Neural crest cell (in vitro differentiated cells): ENCODE measurements at regions not wholly inside any gene's neighbourhood (a gene's known extent, or its start where the extent isn't known, plus 50 kb on each side); places are given as distances from the start of the nearest gene placed in this dataset.

Experiments
- DNase-seq: peaks from one replicate; pipeline ENCODE4 v3.0.0; 2021; ENCODE audit warnings: low read depth, mixed read lengths, low spot score
- H3K27ac Mint-ChIP-seq: one replicate; pipeline ENCODE4 v1.8.0; 2021; ENCODE audit warnings: mild to moderate bottlenecking, mixed read lengths; ENCODE audit not compliant: unreplicated experiment
- H3K27me3 Mint-ChIP-seq: 2 replicates; pipeline ENCODE4 v1.8.0; 2021; ENCODE audit warnings: low read depth, mild to moderate bottlenecking, mixed read lengths
- H3K36me3 Mint-ChIP-seq: 2 replicates; pipeline ENCODE4 v1.8.0; 2021; ENCODE audit warnings: low read depth, mild to moderate bottlenecking, mixed read lengths
- H3K4me1 Mint-ChIP-seq: 2 replicates; pipeline ENCODE4 v1.8.0; 2021; ENCODE audit warnings: mixed read lengths
- H3K4me3 Mint-ChIP-seq: one replicate; pipeline ENCODE4 v1.8.0; 2021; ENCODE audit warnings: mild to moderate bottlenecking, mixed read lengths
- H3K9me3 Mint-ChIP-seq: 2 replicates; pipeline ENCODE4 v1.8.0; 2021; ENCODE audit warnings: mixed read lengths
- TF ChIP-seq, protein P1 (sequence below): fragments of 200-600 bp; sonication (generic); conservative IDR thresholded peaks from 2 replicates; pipeline ENCODE4 v1.5.0; 2021; ENCODE audit warnings: antibody characterized with exemption, mild to moderate bottlenecking

DNA sequence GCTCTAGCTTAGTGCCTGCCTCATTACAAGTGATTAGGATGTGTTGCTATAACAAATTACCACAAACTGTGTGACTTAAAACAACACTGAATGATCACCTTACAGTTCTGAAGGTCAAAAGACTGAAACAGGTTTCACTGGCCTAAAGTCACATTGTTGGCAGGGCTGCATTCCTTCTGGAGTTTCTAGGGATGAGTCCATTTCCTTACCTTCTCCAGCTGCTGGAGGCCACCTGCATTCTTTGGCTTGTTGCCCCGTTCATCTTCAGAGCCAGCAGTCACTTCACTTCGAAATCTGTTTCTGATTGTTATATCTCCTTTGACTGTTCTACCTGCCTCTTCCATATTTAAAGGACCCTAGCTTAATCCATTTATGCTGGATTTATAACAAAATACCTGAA is 69.4 kb upstream of the MTPN start:
- no peaks in the 10 kb centered on the region for H3K27me3 Mint-ChIP-seq
- no peak for DNase-seq
- no peak overlapping the region for H3K4me3 Mint-ChIP-seq
- peaks cover 3% of the 10 kb centered on the region for H3K9me3 Mint-ChIP-seq
- H3K4me1 Mint-ChIP-seq: no peaks in the 10 kb centered on the region
- no peak overlapping the region for H3K27ac Mint-ChIP-seq
- TF ChIP-seq, protein P1, sequence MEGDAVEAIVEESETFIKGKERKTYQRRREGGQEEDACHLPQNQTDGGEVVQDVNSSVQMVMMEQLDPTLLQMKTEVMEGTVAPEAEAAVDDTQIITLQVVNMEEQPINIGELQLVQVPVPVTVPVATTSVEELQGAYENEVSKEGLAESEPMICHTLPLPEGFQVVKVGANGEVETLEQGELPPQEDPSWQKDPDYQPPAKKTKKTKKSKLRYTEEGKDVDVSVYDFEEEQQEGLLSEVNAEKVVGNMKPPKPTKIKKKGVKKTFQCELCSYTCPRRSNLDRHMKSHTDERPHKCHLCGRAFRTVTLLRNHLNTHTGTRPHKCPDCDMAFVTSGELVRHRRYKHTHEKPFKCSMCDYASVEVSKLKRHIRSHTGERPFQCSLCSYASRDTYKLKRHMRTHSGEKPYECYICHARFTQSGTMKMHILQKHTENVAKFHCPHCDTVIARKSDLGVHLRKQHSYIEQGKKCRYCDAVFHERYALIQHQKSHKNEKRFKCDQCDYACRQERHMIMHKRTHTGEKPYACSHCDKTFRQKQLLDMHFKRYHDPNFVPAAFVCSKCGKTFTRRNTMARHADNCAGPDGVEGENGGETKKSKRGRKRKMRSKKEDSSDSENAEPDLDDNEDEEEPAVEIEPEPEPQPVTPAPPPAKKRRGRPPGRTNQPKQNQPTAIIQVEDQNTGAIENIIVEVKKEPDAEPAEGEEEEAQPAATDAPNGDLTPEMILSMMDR: no peak
- H3K36me3 Mint-ChIP-seq: peaks cover 3% of the 10 kb centered on the region

- Mint-ChIP-seq H3K4me3 (no peak overlapping the region), H3K36me3 (peaks cover 3% of the 10 kb centered on the region)
These were observed 68.8 kb upstream of the MTPN start for GRCh38 chr7:136045992-136046391.

DNA sequence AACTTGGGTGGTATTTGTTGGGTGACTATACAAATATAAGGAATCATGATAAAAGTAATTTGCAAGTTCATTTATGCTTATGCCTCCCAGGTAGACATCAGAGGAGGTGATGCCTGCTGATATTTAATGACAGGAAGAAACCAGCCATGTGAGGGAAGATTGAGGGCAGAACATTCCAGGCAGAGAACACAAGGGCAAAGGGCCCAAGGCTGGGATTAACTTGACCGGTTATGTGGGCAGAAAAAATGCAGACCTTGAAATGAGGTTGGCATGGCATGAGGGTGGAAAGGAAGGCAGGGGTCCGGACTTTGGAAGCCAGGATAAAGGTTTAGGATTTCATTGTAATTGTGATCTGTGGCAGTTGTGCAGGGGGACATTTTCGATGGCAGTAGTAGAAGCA is 68.0 kb upstream of the MTPN start:
- Mint-ChIP-seq H3K27me3 (no peaks in the 10 kb centered on the region), H3K4me3 (no peak overlapping the region), H3K27ac (no peak overlapping the region), H3K36me3 (peaks cover 3% of the 10 kb centered on the region), H3K9me3 (peaks cover 3% of the 10 kb centered on the region), H3K4me1 (no peaks in the 10 kb centered on the region)
- DNase-seq: no peak
- TF ChIP-seq, protein P1: no peak

More at GRCh38 chr7:136045992-136046391, 68.8 kb upstream of the MTPN start:
- no peak for DNase-seq
- TF ChIP-seq, protein P1: no peak
- Mint-ChIP-seq H3K4me1 (no peaks in the 10 kb centered on the region), H3K9me3 (peaks cover 3% of the 10 kb centered on the region), H3K27me3 (no peaks in the 10 kb centered on the region), H3K27ac (no peak overlapping the region)

DNA sequence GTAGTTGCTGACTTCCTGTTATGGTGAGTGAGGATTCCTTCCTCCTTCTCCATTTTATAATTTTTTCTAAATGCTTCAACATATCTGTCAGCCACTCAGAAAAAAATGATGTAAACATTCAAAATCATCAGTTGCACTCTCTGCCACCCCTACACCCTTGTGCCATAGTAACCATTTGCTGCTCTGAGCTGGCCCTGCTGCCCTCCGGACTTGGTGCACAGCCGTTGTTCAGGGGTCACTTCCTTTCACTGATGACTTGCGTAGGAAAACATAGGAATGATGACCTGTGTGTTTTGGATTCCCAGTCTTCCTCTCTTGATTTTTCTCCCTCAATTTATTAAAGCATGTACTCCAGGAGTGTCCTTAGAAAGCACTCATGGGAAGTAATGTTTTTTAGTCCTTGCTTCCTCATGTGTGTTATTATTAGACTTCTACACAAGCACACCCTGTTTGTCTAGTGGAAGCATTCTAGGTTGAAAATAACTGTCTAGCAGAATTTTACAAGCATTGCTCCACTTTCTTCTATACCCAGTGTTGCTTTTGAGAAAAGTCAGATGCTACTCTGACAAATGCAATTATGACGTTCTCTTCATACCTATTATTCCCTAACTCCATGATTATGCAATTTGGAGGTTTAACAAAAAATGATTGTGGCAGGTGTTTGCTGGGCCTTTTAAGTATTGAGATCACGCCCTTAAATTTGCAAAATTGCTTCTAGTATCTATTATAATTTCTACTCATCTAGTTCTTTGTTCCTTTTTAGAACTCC is 62.6 kb upstream of the MTPN start:
- DNase-seq: no peak

GRCh38 chr7:136036336-136036735 is 59.2 kb upstream of the MTPN start:
- H3K4me3 Mint-ChIP-seq: no peak overlapping the region
- H3K36me3 Mint-ChIP-seq: no peaks in the 10 kb centered on the region
- no peaks in the 10 kb centered on the region for H3K27me3 Mint-ChIP-seq
- H3K27ac Mint-ChIP-seq: no peak overlapping the region
- TF ChIP-seq, protein P1: no peak
- no peak for DNase-seq
- no peaks in the 10 kb centered on the region for H3K4me1 Mint-ChIP-seq
- H3K9me3 Mint-ChIP-seq: no peaks in the 10 kb centered on the region

More for the DNA sequence above, 62.6 kb upstream of the MTPN start:
- H3K4me1 Mint-ChIP-seq: no peaks in the 10 kb centered on the region
- TF ChIP-seq, protein P1: no peak
- H3K9me3 Mint-ChIP-seq: no peaks in the 10 kb centered on the region
- no peak overlapping the region for H3K27ac Mint-ChIP-seq
- H3K27me3 Mint-ChIP-seq: no peaks in the 10 kb centered on the region
- no peak overlapping the region for H3K4me3 Mint-ChIP-seq
- H3K36me3 Mint-ChIP-seq: no peaks in the 10 kb centered on the region
